GM21717 (cell line): ENCODE measurements at regions not wholly inside any gene's neighbourhood (a gene's known extent, or its start where the extent isn't known, plus 50 kb on each side); places are given as distances from the start of the nearest gene placed in this dataset.
"Not testable (repeated sequence)": the region's sequence is repeated elsewhere in the genome, so short reads cannot be mapped to it uniquely, and the experiment has no call there.

Experiments used
- ATAC-seq: cut with Tn5 transposase; IDR thresholded peaks from one replicate; pipeline ENCODE4 v1.9.1; 2021; ENCODE audit warnings: mild to moderate bottlenecking, moderate library complexity; ENCODE audit not compliant: unreplicated experiment

- no peak for ATAC-seq
These were observed 78.4 kb upstream of the FANCL start for GRCh38 chr2:58319481-58319880.

- not testable (repeated sequence) for ATAC-seq
These were observed 77.8 kb upstream of the FANCL start for GRCh38 chr2:58318949-58319348.

GRCh38 chr2:58313926-58314325 lies 72.8 kb upstream of the FANCL start:
- ATAC-seq, result no peak

GRCh38 chr2:58308435-58308834 lies 67.3 kb upstream of the FANCL start:
- ATAC-seq, result no peak

- no peak for ATAC-seq
These were observed 63.7 kb upstream of the FANCL start for GRCh38 chr2:58304843-58305242.

- ATAC-seq, result no peak
These were observed 58.0 kb upstream of the FANCL start for GRCh38 chr2:58299123-58299522.

- no peak for ATAC-seq
These were observed 51.9 kb upstream of the FANCL start for GRCh38 chr2:58293056-58293455.

GRCh38 chr2:58291726-58292438 lies 50.8 kb upstream of the FANCL start:
- ATAC-seq, result no peak
